ENCODE measurements at regions not wholly inside any gene's neighbourhood (a gene's known extent, or its start where the extent isn't known, plus 50 kb on each side); places are given as distances from the start of the nearest gene placed in this dataset.

GRCh38 chr12:23049180-23049579, 424.2 kb downstream of the ETNK1 start:
- Mint-ChIP-seq H3K4me1 (ENCODE audit: low read depth) (no peaks in the 10 kb centered on the region), H3K27me3 (no peaks in the 10 kb centered on the region), H3K27ac (no peak overlapping the region), H3K36me3 (ENCODE audit: low read depth) (no peaks in the 10 kb centered on the region), H3K4me3 (no peak overlapping the region), H3K9me3 (peaks cover 3% of the 10 kb centered on the region)
- ChIA-PET CTCF (no interaction called here), POLR2A (no interaction called here)
- TF ChIP-seq CTCF (IDR thresholded peaks at IDR 0.05) = no peak
- DNase-seq = no peak
- ATAC-seq = no peak
- intact Hi-C loops (cut with micrococcal nuclease) = no loop called here

- H3K27me3 Mint-ChIP-seq = no peaks in the 10 kb centered on the region
- ChIA-PET POLR2A (no interaction called here), CTCF (interaction anchor here (1.2 kb wide), 1 partner anchor 200 kb away, joined by 3 read pairs; no protein-coding TSS in a partner anchor)
- H3K36me3 Mint-ChIP-seq (ENCODE audit: low read depth) = no peaks in the 10 kb centered on the region
- H3K4me1 Mint-ChIP-seq (ENCODE audit: low read depth) = no peaks in the 10 kb centered on the region
- no peak overlapping the region for H3K27ac Mint-ChIP-seq
- intact Hi-C loops (cut with micrococcal nuclease) = no loop called here
- ATAC-seq (no peak), DNase-seq (peak; percentile 3)
- H3K9me3 Mint-ChIP-seq = no peaks in the 10 kb centered on the region
- TF ChIP-seq CTCF (IDR thresholded peaks at IDR 0.05) = no peak
- H3K4me3 Mint-ChIP-seq = no peak overlapping the region
Observed at GRCh38 chr12:23055004-23055403, 430.0 kb downstream of the ETNK1 start.

GRCh38 chr12:23057571-23057970, 432.6 kb downstream of the ETNK1 start:
- no peaks in the 10 kb centered on the region for H3K4me1 Mint-ChIP-seq (ENCODE audit: low read depth)
- intact Hi-C loops (cut with micrococcal nuclease) = no loop called here
- ChIA-PET POLR2A (no interaction called here), CTCF (no interaction called here)
- H3K36me3 Mint-ChIP-seq (ENCODE audit: low read depth) = no peaks in the 10 kb centered on the region
- TF ChIP-seq CTCF (IDR thresholded peaks at IDR 0.05) = no peak
- no peaks in the 10 kb centered on the region for H3K9me3 Mint-ChIP-seq
- DNase-seq (no peak), ATAC-seq (no peak)
- H3K27me3 Mint-ChIP-seq = no peaks in the 10 kb centered on the region
- no peak overlapping the region for H3K4me3 Mint-ChIP-seq
- H3K27ac Mint-ChIP-seq = no peak overlapping the region

GRCh38 chr12:23060161-23060560, 435.2 kb downstream of the ETNK1 start:
- CTCF ChIA-PET = no interaction called here
- POLR2A ChIA-PET = no interaction called here
- ATAC-seq = no peak
- no peaks in the 10 kb centered on the region for H3K4me1 Mint-ChIP-seq (ENCODE audit: low read depth)
- H3K4me3 Mint-ChIP-seq = no peak overlapping the region
- intact Hi-C loops (cut with micrococcal nuclease) = no loop called here
- no peaks in the 10 kb centered on the region for H3K27me3 Mint-ChIP-seq
- H3K27ac Mint-ChIP-seq = no peak overlapping the region
- TF ChIP-seq CTCF (IDR thresholded peaks at IDR 0.05) = no peak
- no peaks in the 10 kb centered on the region for H3K36me3 Mint-ChIP-seq (ENCODE audit: low read depth)
- DNase-seq = no peak
- H3K9me3 Mint-ChIP-seq = no peaks in the 10 kb centered on the region

- no peaks in the 10 kb centered on the region for H3K36me3 Mint-ChIP-seq (ENCODE audit: low read depth)
- H3K4me3 Mint-ChIP-seq = no peak overlapping the region
- ChIA-PET POLR2A (no interaction called here), CTCF (no interaction called here)
- H3K27me3 Mint-ChIP-seq = no peaks in the 10 kb centered on the region
- ATAC-seq = no peak
- no peak for TF ChIP-seq CTCF (IDR thresholded peaks at IDR 0.05)
- H3K4me1 Mint-ChIP-seq (ENCODE audit: low read depth) = no peaks in the 10 kb centered on the region
- DNase-seq = no peak
- H3K9me3 Mint-ChIP-seq = no peaks in the 10 kb centered on the region
- no peak overlapping the region for H3K27ac Mint-ChIP-seq
- intact Hi-C loops (cut with micrococcal nuclease) = no loop called here
Observed at GRCh38 chr12:23063206-23063605, 438.2 kb downstream of the ETNK1 start.
